ENCODE measurements at regions not wholly inside any gene's neighbourhood (a gene's known extent, or its start where the extent isn't known, plus 50 kb on each side); places are given as distances from the start of the nearest gene placed in this dataset.

DNA sequence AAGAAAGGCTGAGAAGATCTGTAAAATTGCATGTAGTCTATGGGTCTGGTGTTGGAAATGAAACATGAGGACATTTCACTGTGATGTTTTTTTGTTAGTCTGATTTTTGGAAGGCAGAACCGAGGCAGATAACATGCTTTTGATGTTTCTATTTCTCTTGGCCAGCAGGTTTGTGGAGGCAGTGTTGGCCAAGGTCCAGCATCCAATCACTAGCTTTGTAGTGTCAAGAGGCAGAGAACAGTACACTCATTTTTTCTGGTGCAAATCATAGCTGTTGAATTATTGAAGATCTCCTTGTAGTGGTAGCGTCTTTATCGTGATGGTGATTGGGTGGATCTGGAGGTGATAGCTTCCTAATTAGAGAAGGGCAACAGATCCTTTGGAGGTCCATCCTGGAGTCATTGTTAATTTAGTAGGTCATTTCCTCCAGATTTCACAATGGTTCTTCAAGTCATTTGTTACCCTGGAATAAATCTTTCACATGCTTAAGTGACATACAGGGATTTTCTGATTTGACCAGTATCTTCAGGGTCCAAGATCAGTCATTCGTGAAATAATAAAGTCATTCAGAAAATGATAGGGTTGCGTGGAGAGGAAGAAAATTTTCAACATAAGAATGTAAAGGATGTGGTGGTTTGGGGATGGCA, 252.4 kb upstream of the CPNE8 start:
- intact Hi-C loops (cut with DNase I; ENCODE audit: low total_unique reads): no loop called here
- no peaks in the 10 kb centered on the region for H3K4me1 ChIP-seq

DNA sequence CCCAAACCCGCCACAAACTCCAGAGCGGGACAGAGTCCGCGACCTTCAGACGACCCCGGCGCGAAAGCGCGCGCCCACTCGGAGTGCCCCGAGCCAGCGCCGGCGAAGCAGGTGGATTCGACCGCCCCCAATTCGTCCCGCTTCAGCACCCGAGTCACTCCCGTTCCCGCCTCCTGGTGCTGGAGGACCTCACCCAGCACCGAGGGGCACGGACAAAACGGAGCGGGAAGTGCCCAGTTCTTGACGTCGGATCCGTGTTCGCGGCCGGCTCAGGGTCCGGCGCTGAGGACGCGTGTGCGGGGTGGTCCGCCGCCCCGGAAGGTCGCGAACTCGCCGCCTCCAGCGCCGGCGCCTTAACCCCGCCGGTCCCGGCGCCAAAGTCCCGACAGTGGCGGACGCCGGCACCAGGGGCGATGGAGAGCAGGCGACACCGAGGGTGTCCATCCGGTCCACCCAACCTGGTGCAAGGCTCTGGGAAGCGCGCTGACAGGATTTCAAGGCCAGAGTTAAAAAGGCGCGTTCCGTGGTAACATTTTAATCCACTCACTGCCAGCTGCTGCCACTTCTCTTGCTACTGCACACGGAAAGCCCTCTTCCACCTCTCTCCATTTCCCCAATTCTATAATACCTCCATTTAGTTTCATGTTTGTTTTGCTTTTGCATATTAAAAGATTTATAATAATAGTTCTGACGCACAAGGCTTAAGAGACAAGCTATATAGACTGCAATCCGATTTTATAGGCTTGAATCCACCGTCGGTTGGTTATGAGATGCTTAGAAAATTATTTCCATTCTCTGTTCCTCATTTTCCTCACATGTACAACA, 240.0 kb upstream of the CPNE8 start:
- Histone ChIP-seq H3K36me3 (no peaks in the 10 kb centered on the region), H3K9me3 (peaks cover 0 to 21% of the 10 kb centered on the region in 2 donors), H3K4me1 (no peaks in the 10 kb centered on the region), H3K27ac (no peak overlapping the region), H3K27me3 (peaks cover 0 to 20% of the 10 kb centered on the region in 2 donors), H3K4me3 (peak overlapping the region; percentile 41 to 65 (median 47))
- intact Hi-C loops (cut with DNase I; ENCODE audit: low total_unique reads): no loop called here
- no peak for TF ChIP-seq POLR2A (IDR thresholded peaks at IDR 0.05)
- no peak for TF ChIP-seq POLR2AphosphoS5 (IDR thresholded peaks at IDR 0.05)
- TF ChIP-seq, protein P1, sequence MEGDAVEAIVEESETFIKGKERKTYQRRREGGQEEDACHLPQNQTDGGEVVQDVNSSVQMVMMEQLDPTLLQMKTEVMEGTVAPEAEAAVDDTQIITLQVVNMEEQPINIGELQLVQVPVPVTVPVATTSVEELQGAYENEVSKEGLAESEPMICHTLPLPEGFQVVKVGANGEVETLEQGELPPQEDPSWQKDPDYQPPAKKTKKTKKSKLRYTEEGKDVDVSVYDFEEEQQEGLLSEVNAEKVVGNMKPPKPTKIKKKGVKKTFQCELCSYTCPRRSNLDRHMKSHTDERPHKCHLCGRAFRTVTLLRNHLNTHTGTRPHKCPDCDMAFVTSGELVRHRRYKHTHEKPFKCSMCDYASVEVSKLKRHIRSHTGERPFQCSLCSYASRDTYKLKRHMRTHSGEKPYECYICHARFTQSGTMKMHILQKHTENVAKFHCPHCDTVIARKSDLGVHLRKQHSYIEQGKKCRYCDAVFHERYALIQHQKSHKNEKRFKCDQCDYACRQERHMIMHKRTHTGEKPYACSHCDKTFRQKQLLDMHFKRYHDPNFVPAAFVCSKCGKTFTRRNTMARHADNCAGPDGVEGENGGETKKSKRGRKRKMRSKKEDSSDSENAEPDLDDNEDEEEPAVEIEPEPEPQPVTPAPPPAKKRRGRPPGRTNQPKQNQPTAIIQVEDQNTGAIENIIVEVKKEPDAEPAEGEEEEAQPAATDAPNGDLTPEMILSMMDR (IDR thresholded peaks at IDR 0.05): peak in 2 of 3 donors; percentile 18 to 30
- DNase-seq (ENCODE audit: low spot score in 2 of 2): no peak

More for the DNA sequence above, 252.4 kb upstream of the CPNE8 start:
- H3K27me3 ChIP-seq: no peaks in the 10 kb centered on the region
- no peak overlapping the region for H3K27ac ChIP-seq
- DNase-seq (ENCODE audit: low spot score in 2 of 2): no peak
- H3K9me3 ChIP-seq: no peaks in the 10 kb centered on the region
- no peaks in the 10 kb centered on the region for H3K36me3 ChIP-seq
- H3K4me3 ChIP-seq: no peak overlapping the region
- TF ChIP-seq, protein P1 (IDR thresholded peaks at IDR 0.05): no peak
- TF ChIP-seq POLR2A (IDR thresholded peaks at IDR 0.05) (no peak), POLR2AphosphoS5 (IDR thresholded peaks at IDR 0.05) (no peak)

DNA sequence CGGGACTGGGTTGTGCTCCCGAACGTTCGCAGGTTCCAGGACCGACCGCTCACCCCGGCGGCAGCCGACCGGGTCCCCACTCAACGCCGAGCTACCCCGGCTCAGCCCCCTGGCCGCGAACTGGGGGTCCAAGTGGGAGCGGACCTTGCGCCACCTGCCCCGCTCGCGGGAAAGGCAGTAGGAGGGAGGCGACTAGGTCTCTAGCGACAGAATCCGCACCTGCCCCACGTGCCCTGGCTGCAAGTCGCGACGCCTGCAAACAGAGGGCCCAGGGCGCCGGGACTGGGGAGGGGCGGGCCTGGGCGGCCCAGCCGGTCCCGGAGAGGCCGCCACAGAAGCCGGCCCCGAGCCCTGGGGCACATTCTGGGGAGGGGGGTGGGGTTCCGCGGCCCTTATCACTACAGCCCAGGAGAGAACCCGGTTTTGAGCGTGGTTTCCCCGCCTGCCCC, 239.2 kb upstream of the CPNE8 start:
- TF ChIP-seq, protein P1 (IDR thresholded peaks at IDR 0.05): no peak
- TF ChIP-seq POLR2AphosphoS5 (IDR thresholded peaks at IDR 0.05) (no peak), POLR2A (IDR thresholded peaks at IDR 0.05) (no peak)
- H3K9me3 ChIP-seq: peaks cover 0 to 13% of the 10 kb centered on the region in 2 donors
- H3K27me3 ChIP-seq: peaks cover 0 to 20% of the 10 kb centered on the region in 2 donors
- no peaks in the 10 kb centered on the region for H3K36me3 ChIP-seq
- H3K27ac ChIP-seq: no peak overlapping the region
- no peaks in the 10 kb centered on the region for H3K4me1 ChIP-seq
- peak overlapping the region; percentile 41 to 65 (median 47) for H3K4me3 ChIP-seq
- intact Hi-C loops (cut with DNase I; ENCODE audit: low total_unique reads): no loop called here
- no peak for DNase-seq (ENCODE audit: low spot score in 2 of 2)

DNA sequence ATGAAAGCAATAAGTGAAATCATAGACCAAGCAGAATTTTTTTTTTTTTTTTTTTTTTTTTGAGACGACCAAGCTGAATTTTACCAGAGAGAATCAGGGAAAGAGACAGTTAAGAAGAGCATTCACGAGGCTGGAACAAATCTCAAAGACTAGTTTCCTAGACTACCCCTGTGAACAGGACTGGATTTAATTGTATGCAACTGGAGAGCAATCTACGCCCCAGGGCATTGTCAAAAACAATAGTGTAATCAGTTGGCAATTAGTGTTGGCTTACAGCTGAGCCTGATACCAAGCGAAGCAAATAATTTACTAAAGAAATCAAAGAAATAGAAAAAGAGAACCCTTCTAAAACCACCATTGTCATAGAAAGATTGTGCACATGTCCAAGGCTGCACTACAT, 232.9 kb upstream of the CPNE8 start:
- DNase-seq (ENCODE audit: low spot score in 2 of 2): no peak
- intact Hi-C loops (cut with DNase I; ENCODE audit: low total_unique reads): loop anchor here (10.0 kb wide), 1 partner anchor 1483 kb away; no protein-coding TSS in a partner anchor
- H3K36me3 ChIP-seq: no peaks in the 10 kb centered on the region
- no peaks in the 10 kb centered on the region for H3K4me1 ChIP-seq
- TF ChIP-seq, protein P1 (IDR thresholded peaks at IDR 0.05): no peak
- no peak for TF ChIP-seq POLR2A (IDR thresholded peaks at IDR 0.05)
- TF ChIP-seq POLR2AphosphoS5 (IDR thresholded peaks at IDR 0.05): no peak
- H3K4me3 ChIP-seq: no peak overlapping the region
- no peaks in the 10 kb centered on the region for H3K27me3 ChIP-seq
- H3K27ac ChIP-seq: no peak overlapping the region
- no peaks in the 10 kb centered on the region for H3K9me3 ChIP-seq

DNA sequence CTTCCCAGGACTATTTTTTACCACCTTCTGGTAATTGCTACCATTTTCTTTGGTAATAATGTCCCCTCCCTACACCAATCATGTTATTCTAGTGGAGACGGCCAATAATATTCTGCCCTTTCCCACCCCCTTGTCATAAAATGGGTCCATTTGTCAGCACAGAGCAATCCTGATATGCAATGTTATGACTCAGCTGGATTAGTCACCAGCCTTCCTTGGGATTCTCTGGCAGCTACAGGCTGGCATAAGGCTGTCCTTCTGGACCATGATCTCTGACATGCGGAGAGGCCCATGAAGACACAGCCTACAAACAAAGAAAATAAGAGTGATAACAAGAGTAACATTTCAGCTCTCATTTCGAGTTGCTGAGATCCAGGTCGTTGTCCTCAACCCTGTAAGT, 222.0 kb upstream of the CPNE8 start:
- Histone ChIP-seq H3K4me1 (no peaks in the 10 kb centered on the region), H3K36me3 (no peaks in the 10 kb centered on the region), H3K4me3 (no peak overlapping the region), H3K27me3 (no peaks in the 10 kb centered on the region), H3K27ac (no peak overlapping the region), H3K9me3 (no peaks in the 10 kb centered on the region)
- TF ChIP-seq, protein P1 (IDR thresholded peaks at IDR 0.05): no peak
- TF ChIP-seq POLR2A (IDR thresholded peaks at IDR 0.05) (no peak), POLR2AphosphoS5 (IDR thresholded peaks at IDR 0.05) (no peak)
- intact Hi-C loops (cut with DNase I; ENCODE audit: low total_unique reads): no loop called here
- no peak for DNase-seq (ENCODE audit: low spot score in 2 of 2)

Measured in breast epithelium (tissue), 4 donors.